D721Med (cell line): ENCODE measurements at regions not wholly inside any gene's neighbourhood (a gene's known extent, or its start where the extent isn't known, plus 50 kb on each side); places are given as distances from the start of the nearest gene placed in this dataset.
A peak's percentile ranks its signal among the peaks of the same experiment; 100 is the strongest.

Experiments used
- DNase-seq: peaks from one replicate; pipeline ENCODE4 v3.0.0; 2011; ENCODE audit warnings: low spot score; ENCODE audit not compliant: insufficient read length
- FAIRE-seq: peaks from 2 replicates; lab custom pipeline; 2011; peaks lifted over from hg19 to GRCh38; lab: Jason Lieb, UNC
- TF ChIP-seq, protein P1 (sequence below): IDR thresholded peaks from 2 replicates; pipeline ENCODE4 v1.5.1; 2012; ENCODE audit warnings: mild to moderate bottlenecking, control low read depth; ENCODE audit not compliant: insufficient read depth; ENCODE audit errors: missing control alignments

DNA sequence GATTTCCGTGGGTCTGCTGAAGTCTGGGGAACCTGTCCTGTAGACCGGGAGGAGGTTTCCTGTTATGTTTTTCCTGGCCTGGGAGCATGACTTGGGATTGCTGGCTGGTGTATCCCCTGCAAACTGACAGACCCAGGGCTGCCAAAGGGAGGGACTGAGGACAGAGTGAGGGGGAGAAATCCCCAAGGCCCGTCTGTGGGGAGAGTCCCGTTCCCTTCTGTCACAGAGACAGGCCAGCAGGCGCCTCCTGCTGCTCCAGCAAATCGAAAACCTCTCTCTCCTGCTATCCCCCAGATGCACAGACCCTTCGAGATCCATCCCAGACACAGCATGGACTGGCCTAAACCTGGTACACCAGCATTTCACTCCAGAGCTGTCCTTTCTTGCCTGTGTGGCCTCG is 56.2 kb upstream of the ALDH1B1 start:
- FAIRE-seq, result no peak
- no peak for DNase-seq
- TF ChIP-seq, protein P1, sequence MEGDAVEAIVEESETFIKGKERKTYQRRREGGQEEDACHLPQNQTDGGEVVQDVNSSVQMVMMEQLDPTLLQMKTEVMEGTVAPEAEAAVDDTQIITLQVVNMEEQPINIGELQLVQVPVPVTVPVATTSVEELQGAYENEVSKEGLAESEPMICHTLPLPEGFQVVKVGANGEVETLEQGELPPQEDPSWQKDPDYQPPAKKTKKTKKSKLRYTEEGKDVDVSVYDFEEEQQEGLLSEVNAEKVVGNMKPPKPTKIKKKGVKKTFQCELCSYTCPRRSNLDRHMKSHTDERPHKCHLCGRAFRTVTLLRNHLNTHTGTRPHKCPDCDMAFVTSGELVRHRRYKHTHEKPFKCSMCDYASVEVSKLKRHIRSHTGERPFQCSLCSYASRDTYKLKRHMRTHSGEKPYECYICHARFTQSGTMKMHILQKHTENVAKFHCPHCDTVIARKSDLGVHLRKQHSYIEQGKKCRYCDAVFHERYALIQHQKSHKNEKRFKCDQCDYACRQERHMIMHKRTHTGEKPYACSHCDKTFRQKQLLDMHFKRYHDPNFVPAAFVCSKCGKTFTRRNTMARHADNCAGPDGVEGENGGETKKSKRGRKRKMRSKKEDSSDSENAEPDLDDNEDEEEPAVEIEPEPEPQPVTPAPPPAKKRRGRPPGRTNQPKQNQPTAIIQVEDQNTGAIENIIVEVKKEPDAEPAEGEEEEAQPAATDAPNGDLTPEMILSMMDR, result no peak

DNA sequence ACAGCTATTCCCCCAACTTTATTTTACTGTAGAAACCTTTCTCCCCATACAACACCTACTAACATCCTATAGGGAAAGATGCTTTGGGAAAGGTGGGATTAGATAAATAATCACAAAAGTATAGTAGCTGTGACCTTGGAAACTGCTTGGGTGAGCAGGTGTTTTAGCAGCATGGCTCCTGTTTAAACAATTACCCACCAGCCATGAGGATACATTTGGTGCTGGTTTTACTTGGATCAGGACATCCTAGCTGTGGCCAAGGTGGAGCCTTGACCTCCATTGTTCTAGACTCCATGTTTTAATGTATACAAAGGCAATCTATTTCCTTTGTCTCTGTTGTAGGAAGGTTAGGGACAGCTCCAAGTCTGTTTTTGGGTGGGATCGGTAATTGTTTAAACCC is 56.8 kb upstream of the ALDH1B1 start:
- no peak for DNase-seq
- TF ChIP-seq, protein P1, result no peak
- no peak for FAIRE-seq

DNA sequence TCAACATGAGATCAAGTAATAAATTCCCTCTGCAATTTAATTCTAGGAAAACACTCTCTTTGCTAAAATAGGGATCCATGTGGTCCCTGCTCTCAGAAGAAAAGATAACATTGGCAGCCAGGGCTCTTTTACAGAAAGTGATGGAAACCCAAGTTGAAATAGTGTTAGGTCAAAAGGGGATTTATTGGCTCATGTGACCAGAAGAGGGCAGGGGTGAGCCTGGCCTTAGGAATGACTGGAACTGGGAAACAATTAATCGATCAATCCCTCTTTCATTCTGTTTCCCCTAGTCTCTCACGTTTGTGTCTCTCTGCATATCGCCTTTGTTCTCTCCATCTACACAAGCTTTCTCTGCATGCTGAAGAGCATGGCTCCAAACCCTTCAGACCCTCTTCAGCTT is 58.3 kb upstream of the ALDH1B1 start:
- no peak for FAIRE-seq
- TF ChIP-seq, protein P1, result peak; percentile 36
- no peak for DNase-seq

DNA sequence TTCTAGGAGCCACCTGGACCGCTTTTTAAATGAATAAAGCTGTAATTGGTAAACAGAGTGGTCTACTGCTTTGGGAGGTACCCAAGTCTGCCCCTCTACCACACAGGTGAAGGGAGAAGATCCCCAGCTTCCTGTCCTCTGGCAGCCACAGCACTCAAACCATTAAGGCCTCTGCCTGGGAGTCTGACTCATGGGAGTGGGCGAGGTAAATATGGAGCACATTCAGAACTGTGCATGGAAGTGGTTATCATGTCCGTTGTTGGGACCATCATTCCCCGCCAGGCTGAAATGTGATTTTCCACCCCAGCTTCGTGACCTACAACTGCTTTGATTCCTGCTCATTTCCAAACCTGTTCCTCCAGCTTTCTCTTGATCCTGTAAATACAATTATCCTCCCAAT is 59.5 kb upstream of the ALDH1B1 start:
- DNase-seq (no peak), FAIRE-seq (no peak)
- TF ChIP-seq, protein P1, result no peak

DNA sequence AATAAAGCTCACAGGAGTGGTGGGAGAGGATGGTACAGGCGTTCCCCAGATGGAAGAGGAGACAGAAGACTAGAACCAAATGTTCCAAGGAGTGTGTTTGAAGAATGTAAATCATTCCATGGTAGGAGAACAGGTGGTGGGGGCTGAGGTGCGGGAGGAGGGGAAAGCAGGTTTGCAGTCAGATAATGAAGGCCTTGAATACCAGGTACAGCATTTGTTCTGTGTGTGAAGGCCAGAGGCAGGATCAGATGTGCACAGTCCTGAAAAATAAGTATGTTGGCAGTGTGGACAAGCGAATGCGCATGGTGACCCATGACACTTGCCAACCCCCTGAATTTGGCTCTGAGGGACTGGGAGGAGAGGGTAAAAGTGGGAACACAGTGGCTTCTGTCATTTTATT is 59.9 kb upstream of the ALDH1B1 start:
- DNase-seq, result no peak
- TF ChIP-seq, protein P1, result no peak
- FAIRE-seq, result no peak

DNA sequence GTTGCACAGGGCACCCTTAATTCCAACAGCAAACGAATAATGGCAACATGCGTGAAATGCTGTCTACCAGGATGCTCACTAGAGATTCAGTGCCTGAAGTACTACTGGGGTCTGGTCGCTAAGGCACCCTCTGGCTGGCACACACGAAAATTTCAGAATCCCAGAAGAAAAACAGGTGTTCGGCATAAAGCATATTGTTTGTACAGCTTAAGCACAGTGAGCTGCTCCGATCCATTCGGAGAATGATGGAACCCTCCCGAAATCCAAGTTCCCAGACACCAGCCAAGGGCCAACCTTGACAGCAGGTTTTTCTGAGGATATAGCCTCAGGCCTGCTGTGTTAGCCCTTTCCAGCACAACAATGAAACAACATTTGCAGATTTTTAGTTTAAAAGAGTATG is 61.4 kb upstream of the ALDH1B1 start:
- DNase-seq (no peak), FAIRE-seq (no peak)
- TF ChIP-seq, protein P1, result no peak

DNA sequence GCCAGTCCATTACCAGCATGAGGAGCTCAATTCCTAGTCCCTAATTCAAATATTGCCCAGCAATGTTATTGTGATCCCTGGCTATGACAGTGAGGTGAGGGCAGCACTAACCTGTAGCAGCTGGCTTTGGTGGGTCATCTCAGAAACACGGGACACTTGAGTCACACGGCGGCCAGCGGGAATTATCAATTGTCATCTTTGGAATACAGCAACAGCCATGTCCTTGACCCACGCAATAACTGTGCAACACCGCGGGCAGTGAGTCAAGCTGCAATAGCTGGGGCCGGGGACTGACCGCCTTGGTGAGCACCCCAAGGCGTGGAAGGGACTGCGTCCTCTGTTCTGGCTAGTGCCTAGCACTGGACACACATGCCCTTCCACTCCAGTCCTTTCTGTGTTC is 62.5 kb upstream of the ALDH1B1 start:
- TF ChIP-seq, protein P1, result no peak
- DNase-seq, result no peak
- no peak for FAIRE-seq
